DND-41 (cell line): ENCODE measurements at regions not wholly inside any gene's neighbourhood (a gene's known extent, or its start where the extent isn't known, plus 50 kb on each side); places are given as distances from the start of the nearest gene placed in this dataset.
"Not testable (repeated sequence)": the region's sequence is repeated elsewhere in the genome, so short reads cannot be mapped to it uniquely, and the experiment has no call there.

Source experiments
- ATAC-seq: fragments of 200-7000 bp; cut with Tn5 transposase; 3 replicates; pipeline ENCODE4 v1.9.1; 2021; ENCODE audit warnings: low read depth; ENCODE audit not compliant: insufficient read depth
- DNase-seq: peaks from one replicate; pipeline ENCODE4 v3.0.0-alpha.2; 2020
- H2AFZ ChIP-seq: 2 replicates; pipeline ENCODE4 v1.6.0; 2012; ENCODE audit warnings: low read depth, low read length
- H3K27ac ChIP-seq: 2 replicates; pipeline ENCODE4 v1.5.1; 2012; ENCODE audit warnings: low read length, inconsistent platforms
- H3K27me3 ChIP-seq: fragments of 200-600 bp; sonication (generic); 2 replicates; pipeline ENCODE4 v1.6.0; 2012; ENCODE audit warnings: low read length, mild to moderate bottlenecking, inconsistent platforms; ENCODE audit not compliant: insufficient read depth, poor library complexity
- H3K36me3 ChIP-seq: 2 replicates; pipeline ENCODE4 v1.5.1; 2012; ENCODE audit warnings: low read length, inconsistent platforms; ENCODE audit not compliant: insufficient read depth
- H3K4me1 ChIP-seq: 2 replicates; pipeline ENCODE4 v1.5.1; 2012; ENCODE audit warnings: mild to moderate bottlenecking, low read length; ENCODE audit not compliant: insufficient read depth
- H3K4me2 ChIP-seq: 2 replicates; pipeline ENCODE4 v1.6.0; 2012; ENCODE audit warnings: mild to moderate bottlenecking, moderate library complexity, low read length, inconsistent platforms; ENCODE audit not compliant: insufficient read depth
- H3K4me3 ChIP-seq, 2 experiments: fragments of 200-600 bp in 1 of 2; shearing (Covaris generic) in 1 of 2; 2 replicates each; pipeline ENCODE4 v1.5.1; 2012 to 2016; ENCODE audit warnings: inconsistent platforms in 2 of 2, low read length in 2 of 2, mild to moderate bottlenecking in 2 of 2, low read depth in 1 of 2, moderate library complexity in 1 of 2
- H3K79me2 ChIP-seq: 2 replicates; pipeline ENCODE4 v1.6.0; 2012; ENCODE audit warnings: low read length, inconsistent platforms; ENCODE audit not compliant: insufficient read depth
- H3K9ac ChIP-seq: 2 replicates; pipeline ENCODE4 v1.6.0; 2012; ENCODE audit warnings: low read depth, mild to moderate bottlenecking, inconsistent platforms, low read length, moderate library complexity
- H3K9me3 ChIP-seq: 2 replicates; pipeline ENCODE4 v1.5.1; 2012; ENCODE audit warnings: low read length, moderate library complexity, mild to moderate bottlenecking, inconsistent platforms; ENCODE audit not compliant: insufficient read depth, severe bottlenecking
- H4K20me1 ChIP-seq: 2 replicates; pipeline ENCODE4 v1.6.0; 2012; ENCODE audit warnings: low read length; ENCODE audit not compliant: insufficient read depth
- EZH2 ChIP-seq: IDR thresholded peaks from 3 replicates; pipeline ENCODE4 v1.6.1; 2012; ENCODE audit warnings: borderline replicate concordance, low read depth, mild to moderate bottlenecking, moderate library complexity, low read length, inconsistent platforms; ENCODE audit not compliant: severe bottlenecking
- TF ChIP-seq, protein P1 (sequence below): IDR thresholded peaks from 2 replicates; pipeline ENCODE4 v1.5.1; 2012; ENCODE audit warnings: borderline replicate concordance, low read length, moderate library complexity, mild to moderate bottlenecking; ENCODE audit not compliant: poor library complexity, severe bottlenecking; ENCODE audit errors: extremely low read depth

DNA sequence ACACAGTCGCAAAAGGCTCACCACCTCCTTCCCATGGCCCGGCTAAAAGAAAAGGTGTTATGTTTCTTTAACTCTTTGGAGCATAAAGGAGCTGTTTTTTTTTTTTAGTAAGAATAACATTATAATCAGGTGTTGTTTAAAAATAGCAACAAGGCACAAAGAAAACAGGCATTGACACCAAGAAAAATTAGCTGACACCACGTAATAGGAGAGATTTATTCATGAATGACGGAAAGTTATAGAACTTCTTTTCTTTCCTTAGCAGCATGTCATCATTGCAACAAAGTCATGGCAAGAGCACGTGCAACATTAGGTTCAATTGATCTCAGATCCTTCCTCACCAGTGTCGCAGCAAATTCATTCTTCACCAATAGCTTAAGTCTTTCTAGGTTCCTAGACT lies 302.9 kb upstream of the ZFP42 start:
- Histone ChIP-seq H4K20me1 (no peaks in the 10 kb centered on the region), H3K4me2 (no peak overlapping the region), H3K27ac (no peak overlapping the region), H3K9ac (no peak overlapping the region), H2AFZ (no peak overlapping the region), H3K9me3 (peaks cover 3% of the 10 kb centered on the region), H3K4me1 (no peaks in the 10 kb centered on the region), H3K79me2 (no peaks in the 10 kb centered on the region), H3K4me3 (no peak overlapping the region), H3K36me3 (no peaks in the 10 kb centered on the region), H3K27me3 (no peaks in the 10 kb centered on the region)
- TF ChIP-seq, protein P1, sequence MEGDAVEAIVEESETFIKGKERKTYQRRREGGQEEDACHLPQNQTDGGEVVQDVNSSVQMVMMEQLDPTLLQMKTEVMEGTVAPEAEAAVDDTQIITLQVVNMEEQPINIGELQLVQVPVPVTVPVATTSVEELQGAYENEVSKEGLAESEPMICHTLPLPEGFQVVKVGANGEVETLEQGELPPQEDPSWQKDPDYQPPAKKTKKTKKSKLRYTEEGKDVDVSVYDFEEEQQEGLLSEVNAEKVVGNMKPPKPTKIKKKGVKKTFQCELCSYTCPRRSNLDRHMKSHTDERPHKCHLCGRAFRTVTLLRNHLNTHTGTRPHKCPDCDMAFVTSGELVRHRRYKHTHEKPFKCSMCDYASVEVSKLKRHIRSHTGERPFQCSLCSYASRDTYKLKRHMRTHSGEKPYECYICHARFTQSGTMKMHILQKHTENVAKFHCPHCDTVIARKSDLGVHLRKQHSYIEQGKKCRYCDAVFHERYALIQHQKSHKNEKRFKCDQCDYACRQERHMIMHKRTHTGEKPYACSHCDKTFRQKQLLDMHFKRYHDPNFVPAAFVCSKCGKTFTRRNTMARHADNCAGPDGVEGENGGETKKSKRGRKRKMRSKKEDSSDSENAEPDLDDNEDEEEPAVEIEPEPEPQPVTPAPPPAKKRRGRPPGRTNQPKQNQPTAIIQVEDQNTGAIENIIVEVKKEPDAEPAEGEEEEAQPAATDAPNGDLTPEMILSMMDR, result no peak
- TF ChIP-seq EZH2, result no peak
- DNase-seq (no peak), ATAC-seq (no peak)

- not testable (repeated sequence) for ATAC-seq
Observed at GRCh38 chr4:187695531-187695930, 300.0 kb upstream of the ZFP42 start.

GRCh38 chr4:187711586-187711985 lies 284.0 kb upstream of the ZFP42 start:
- ATAC-seq, result no peak
- Histone ChIP-seq H3K27ac (no peak overlapping the region), H3K36me3 (no peaks in the 10 kb centered on the region), H3K9ac (no peak overlapping the region), H3K4me3 (no peak overlapping the region), H3K4me2 (no peak overlapping the region), H3K27me3 (no peaks in the 10 kb centered on the region), H4K20me1 (no peaks in the 10 kb centered on the region), H3K9me3 (peaks cover 8% of the 10 kb centered on the region), H3K79me2 (no peaks in the 10 kb centered on the region), H2AFZ (no peak overlapping the region), H3K4me1 (no peaks in the 10 kb centered on the region)
- no peak for TF ChIP-seq EZH2
- TF ChIP-seq, protein P1, result no peak
- no peak for DNase-seq

More at GRCh38 chr4:187695531-187695930, 300.0 kb upstream of the ZFP42 start:
- DNase-seq, H3K9me3 ChIP-seq, H3K4me2 ChIP-seq, H4K20me1 ChIP-seq, H3K27me3 ChIP-seq, H3K27ac ChIP-seq, H3K79me2 ChIP-seq, H3K4me1 ChIP-seq, H2AFZ ChIP-seq, H3K36me3 ChIP-seq, H3K9ac ChIP-seq, H3K4me3 ChIP-seq: not testable (repeated sequence)

DNA sequence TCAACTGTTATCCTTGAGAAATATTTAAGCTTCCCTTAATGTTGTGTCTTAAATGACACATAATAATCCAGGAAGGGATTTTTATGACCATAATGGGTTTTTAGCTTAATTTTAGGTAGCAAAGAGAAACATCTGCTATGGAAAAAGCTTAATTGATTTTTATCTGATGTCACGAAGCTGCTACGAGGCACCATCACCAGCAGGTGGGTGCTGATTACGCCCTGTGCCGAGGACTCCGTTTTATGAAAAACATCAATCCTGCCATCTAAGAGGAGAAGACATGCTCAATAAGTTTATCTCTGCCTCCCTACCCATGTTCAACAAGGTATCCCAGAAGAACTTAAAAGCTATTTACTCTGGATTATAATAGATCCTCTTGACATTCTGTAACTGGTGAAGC lies 280.6 kb upstream of the ZFP42 start:
- Histone ChIP-seq H3K79me2 (no peaks in the 10 kb centered on the region), H3K4me2 (no peak overlapping the region), H3K27me3 (no peaks in the 10 kb centered on the region), H2AFZ (no peak overlapping the region), H3K9me3 (no peaks in the 10 kb centered on the region), H3K4me3 (no peak overlapping the region), H3K9ac (no peak overlapping the region), H3K4me1 (no peaks in the 10 kb centered on the region), H3K27ac (no peak overlapping the region), H4K20me1 (no peaks in the 10 kb centered on the region), H3K36me3 (no peaks in the 10 kb centered on the region)
- no peak for DNase-seq
- no peak for ATAC-seq
- TF ChIP-seq, protein P1, result no peak
- no peak for TF ChIP-seq EZH2
